HG03342 (cell line): ENCODE measurements at regions not wholly inside any gene's neighbourhood (a gene's known extent, or its start where the extent isn't known, plus 50 kb on each side); places are given as distances from the start of the nearest gene placed in this dataset.
"Not testable (repeated sequence)": the region's sequence is repeated elsewhere in the genome, so short reads cannot be mapped to it uniquely, and the experiment has no call there.

Source experiments
- ATAC-seq: cut with Tn5 transposase; IDR thresholded peaks from one replicate; pipeline ENCODE4 v1.9.1; 2021; ENCODE audit warnings: mild to moderate bottlenecking, moderate library complexity; ENCODE audit not compliant: unreplicated experiment

GRCh38 chr13:44853641-44854040, 135.6 kb downstream of the NUFIP1 start:
- ATAC-seq, result no peak

GRCh38 chr13:44848920-44849676, 140.2 kb downstream of the NUFIP1 start:
- no peak for ATAC-seq

GRCh38 chr13:44845281-44846058, 143.8 kb downstream of the NUFIP1 start:
- ATAC-seq, result not testable (repeated sequence)

- ATAC-seq, result no peak
Observed at GRCh38 chr13:44844786-44845185, 144.5 kb downstream of the NUFIP1 start.

- ATAC-seq, result no peak
Observed at GRCh38 chr13:44843403-44843802, 145.9 kb downstream of the NUFIP1 start.

- no peak for ATAC-seq
Observed at GRCh38 chr13:44842158-44842557, 147.1 kb downstream of the NUFIP1 start.

GRCh38 chr13:44840131-44840530, 149.1 kb downstream of the NUFIP1 start:
- ATAC-seq, result no peak

GRCh38 chr13:44837250-44837649, 152.0 kb downstream of the NUFIP1 start:
- ATAC-seq, result no peak

GRCh38 chr13:44834404-44834803, 154.9 kb downstream of the NUFIP1 start:
- ATAC-seq, result no peak

GRCh38 chr13:44833626-44834025, 155.6 kb downstream of the NUFIP1 start:
- no peak for ATAC-seq

GRCh38 chr13:44833139-44833538, 156.1 kb downstream of the NUFIP1 start:
- ATAC-seq, result no peak

- ATAC-seq, result no peak
Observed at GRCh38 chr13:44826591-44827350, 162.5 kb downstream of the NUFIP1 start.

GRCh38 chr13:44825953-44826352, 163.3 kb downstream of the NUFIP1 start:
- no peak for ATAC-seq

- not testable (repeated sequence) for ATAC-seq
Observed at GRCh38 chr13:44823555-44823954, 165.7 kb downstream of the NUFIP1 start.

GRCh38 chr13:44822291-44822690, 167.0 kb downstream of the NUFIP1 start:
- no peak for ATAC-seq

- no peak for ATAC-seq
Observed at GRCh38 chr13:44819772-44820171, 169.5 kb downstream of the NUFIP1 start.

GRCh38 chr13:44819245-44819644, 170.0 kb downstream of the NUFIP1 start:
- no peak for ATAC-seq

- ATAC-seq, result no peak
Observed at GRCh38 chr13:44818428-44818827, 170.8 kb downstream of the NUFIP1 start.

GRCh38 chr13:44818016-44818415, 171.3 kb downstream of the NUFIP1 start:
- ATAC-seq, result no peak

- ATAC-seq, result no peak
Observed at GRCh38 chr13:44817131-44817671, 172.1 kb downstream of the NUFIP1 start.

GRCh38 chr13:44816701-44817100, 172.6 kb downstream of the NUFIP1 start:
- ATAC-seq, result no peak
